Neural cell (in vitro differentiated cells): ENCODE measurements at regions not wholly inside any gene's neighbourhood (a gene's known extent, or its start where the extent isn't known, plus 50 kb on each side); places are given as distances from the start of the nearest gene placed in this dataset.

ENCODE experiments used
- H2AFZ ChIP-seq: fragments of 200-600, 300-800 bp; sonication (generic), shearing (Covaris generic); 2 replicates; pipeline ENCODE4 v1.6.0; 2014; ENCODE audit warnings: low read depth, mild to moderate bottlenecking, antibody characterized with exemption, low read length, moderate library complexity
- H3F3A ChIP-seq: fragments of 200-600 bp; shearing (Covaris generic); 2 replicates; pipeline ENCODE4 v1.6.1; 2016; ENCODE audit warnings: mild to moderate bottlenecking, moderate library complexity, mixed read lengths, antibody characterized with exemption, low read length; ENCODE audit not compliant: insufficient read depth, poor library complexity, severe bottlenecking
- H3K27ac ChIP-seq: fragments of 200-600, 300-800 bp; sonication (generic), shearing (Covaris generic); 2 replicates; pipeline ENCODE4 v1.5.1; 2014; ENCODE audit warnings: mild to moderate bottlenecking, low read length, moderate library complexity
- H3K27me3 ChIP-seq: fragments of 300-800, 200-600 bp; sonication (generic), shearing (Covaris generic); 2 replicates; pipeline ENCODE4 v1.6.0; 2014; ENCODE audit warnings: mild to moderate bottlenecking, low read depth, low read length, moderate library complexity; ENCODE audit not compliant: insufficient read depth
- H3K36me3 ChIP-seq: fragments of 300-800, 200-600 bp; sonication (generic), shearing (Covaris generic); 2 replicates; pipeline ENCODE4 v1.5.1; 2014; ENCODE audit warnings: mild to moderate bottlenecking, antibody characterized with exemption, low read length, moderate library complexity; ENCODE audit not compliant: insufficient read depth
- H3K4me2 ChIP-seq: fragments of 300-800, 200-600 bp; sonication (generic), shearing (Covaris generic); 2 replicates; pipeline ENCODE4 v1.6.0; 2014; ENCODE audit warnings: mild to moderate bottlenecking, low read length
- H3K4me3 ChIP-seq: fragments of 300-800, 200-600 bp; sonication (generic), shearing (Covaris generic); 2 replicates; pipeline ENCODE4 v1.5.1; 2014; ENCODE audit warnings: mild to moderate bottlenecking, low read length, moderate library complexity
- H3K79me2 ChIP-seq: fragments of 200-600 bp; shearing (Covaris generic); replicated peaks from 2 replicates; pipeline ENCODE4 v1.6.0; 2014; ENCODE audit warnings: mild to moderate bottlenecking, low read length, moderate library complexity; ENCODE audit not compliant: insufficient read depth
- H3K9ac ChIP-seq: fragments of 300-800, 200-600 bp; sonication (generic), shearing (Covaris generic); 2 replicates; pipeline ENCODE4 v1.6.1; 2016; ENCODE audit warnings: mild to moderate bottlenecking, low read length, mixed read lengths
- H3K9me2 ChIP-seq: fragments of 200-600 bp; shearing (Covaris generic); 2 replicates; pipeline ENCODE4 v1.6.1; 2016; ENCODE audit warnings: mild to moderate bottlenecking, low read length, mixed read lengths; ENCODE audit not compliant: insufficient read depth
- H3K9me3 ChIP-seq: fragments of 200-600, 300-800 bp; sonication (generic), shearing (Covaris generic); 2 replicates; pipeline ENCODE4 v1.6.1; 2016; ENCODE audit warnings: mild to moderate bottlenecking, mixed run types, low read length, moderate library complexity, mixed read lengths
- H4K20me1 ChIP-seq: fragments of 200-600 bp; shearing (Covaris generic); 2 replicates; pipeline ENCODE4 v1.6.1; 2016; ENCODE audit warnings: mild to moderate bottlenecking, mixed run types; ENCODE audit not compliant: insufficient read depth
- CTCF ChIP-seq: fragments of 450-650 bp; IDR thresholded peaks from 2 replicates; pipeline ENCODE4 v1.5.1; 2014; ENCODE audit warnings: antibody characterized with exemption, mild to moderate bottlenecking, moderate library complexity; ENCODE audit not compliant: poor library complexity, severe bottlenecking
- EP300 ChIP-seq: fragments of 450-650 bp; conservative IDR thresholded peaks from 2 replicates; pipeline ENCODE4 v1.6.1; 2014; ENCODE audit warnings: antibody characterized with exemption, mild to moderate bottlenecking, moderate library complexity; ENCODE audit not compliant: poor library complexity, severe bottlenecking
- EZH2 ChIP-seq: fragments of 200-600, 300-800 bp; shearing (Covaris generic), sonication (generic); IDR thresholded peaks from 2 replicates; pipeline ENCODE4 v1.6.1; 2014; ENCODE audit warnings: antibody characterized with exemption, low read length, borderline replicate concordance, mild to moderate bottlenecking; ENCODE audit not compliant: insufficient read depth, poor library complexity, severe bottlenecking
- MXI1 ChIP-seq: fragments of 450-650 bp; conservative IDR thresholded peaks from 2 replicates; pipeline ENCODE4 v1.6.1; 2014; ENCODE audit warnings: antibody characterized with exemption, mild to moderate bottlenecking; ENCODE audit not compliant: poor library complexity, severe bottlenecking
- POLR2AphosphoS5 ChIP-seq: IDR thresholded peaks from 2 replicates; pipeline ENCODE4 v1.6.1; 2012
- RAD21 ChIP-seq: fragments of 450-650 bp; conservative IDR thresholded peaks from 2 replicates; pipeline ENCODE4 v1.6.1; 2014; ENCODE audit warnings: antibody characterized with exemption, mild to moderate bottlenecking, moderate library complexity
- REST ChIP-seq: IDR thresholded peaks from 2 replicates; pipeline ENCODE4 v1.6.1; 2012; ENCODE audit warnings: borderline replicate concordance
- SMC3 ChIP-seq: fragments of 450-650 bp; conservative IDR thresholded peaks from 2 replicates; pipeline ENCODE4 v1.6.1; 2014; ENCODE audit warnings: antibody characterized with exemption, mild to moderate bottlenecking, moderate library complexity; ENCODE audit not compliant: poor library complexity
- TAF1 ChIP-seq: IDR thresholded peaks from 2 replicates; pipeline ENCODE4 v1.6.1; 2012; ENCODE audit warnings: low read depth

GRCh38 chr22:27175974-27176373 is 518.6 kb downstream of the MIAT start:
- Histone ChIP-seq H3K9me2 (no peaks in the 10 kb centered on the region), H2AFZ (no peak overlapping the region), H3F3A (no peaks in the 10 kb centered on the region), H3K9me3 (no peaks in the 10 kb centered on the region), H3K9ac (no peak overlapping the region), H3K4me3 (no peak overlapping the region), H3K4me2 (no peak overlapping the region), H3K27ac (no peak overlapping the region), H3K27me3 (no peaks in the 10 kb centered on the region), H3K79me2 (no peaks in the 10 kb centered on the region), H3K36me3 (no peaks in the 10 kb centered on the region), H4K20me1 (no peaks in the 10 kb centered on the region)
- no peak for TF ChIP-seq MXI1
- no peak for TF ChIP-seq TAF1
- no peak for TF ChIP-seq RAD21
- no peak for TF ChIP-seq SMC3
- no peak for TF ChIP-seq CTCF
- TF ChIP-seq POLR2AphosphoS5: no peak
- no peak for TF ChIP-seq EP300
- TF ChIP-seq EZH2: no peak
- TF ChIP-seq REST: no peak

GRCh38 chr22:27179161-27179560 is 521.8 kb downstream of the MIAT start:
- Histone ChIP-seq H3K9me3 (no peaks in the 10 kb centered on the region), H3K9me2 (no peaks in the 10 kb centered on the region), H3K4me3 (no peak overlapping the region), H3K36me3 (no peaks in the 10 kb centered on the region), H3K27me3 (no peaks in the 10 kb centered on the region), H3K4me2 (no peak overlapping the region), H3K27ac (no peak overlapping the region), H4K20me1 (no peaks in the 10 kb centered on the region), H2AFZ (no peak overlapping the region), H3F3A (no peaks in the 10 kb centered on the region), H3K9ac (no peak overlapping the region), H3K79me2 (no peaks in the 10 kb centered on the region)
- TF ChIP-seq EZH2 (no peak), SMC3 (no peak), TAF1 (no peak)

GRCh38 chr22:27181537-27181936 is 524.1 kb downstream of the MIAT start:
- Histone ChIP-seq H3K9me2 (no peaks in the 10 kb centered on the region), H3K4me2 (no peak overlapping the region), H3K27me3 (no peaks in the 10 kb centered on the region), H3K36me3 (no peaks in the 10 kb centered on the region), H3F3A (no peaks in the 10 kb centered on the region), H3K79me2 (no peaks in the 10 kb centered on the region), H3K9me3 (no peaks in the 10 kb centered on the region), H4K20me1 (no peaks in the 10 kb centered on the region), H3K4me3 (no peak overlapping the region), H2AFZ (no peak overlapping the region), H3K27ac (no peak overlapping the region), H3K9ac (no peak overlapping the region)
- TF ChIP-seq SMC3 (no peak), EZH2 (no peak)
